Forelimb muscle (tissue), 1 donor: ENCODE measurements at regions not wholly inside any gene's neighbourhood (a gene's known extent, or its start where the extent isn't known, plus 50 kb on each side); places are given as distances from the start of the nearest gene placed in this dataset.
"Not testable (repeated sequence)": the region's sequence is repeated elsewhere in the genome, so short reads cannot be mapped to it uniquely, and the experiment has no call there.

Experiments
- DNase-seq: peaks from one replicate; pipeline ENCODE4 v3.0.0-alpha.2; 2013; ENCODE audit warnings: low read depth

- DNase-seq, result no peak
Observed at GRCh38 chr5:87198010-87198409, 69.7 kb upstream of the RASA1 start.

DNA sequence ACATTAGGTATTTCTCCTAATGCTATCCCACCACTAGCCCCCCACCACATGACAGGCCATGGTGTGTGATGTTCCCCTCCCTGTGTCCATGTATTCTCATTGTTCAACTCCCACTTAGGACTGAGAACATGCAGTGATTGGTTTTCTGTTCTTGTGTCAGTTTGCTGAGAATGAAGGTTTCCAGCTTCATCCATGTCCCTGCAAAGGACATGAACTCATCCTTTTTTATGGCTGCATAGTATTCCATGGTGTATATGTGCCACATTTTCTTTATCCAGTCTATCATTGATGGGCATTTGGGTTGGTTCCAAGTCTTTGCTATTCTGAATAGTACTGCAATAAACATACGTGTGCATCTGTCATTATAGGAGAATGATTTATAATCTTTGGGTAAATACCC is 68.4 kb upstream of the RASA1 start:
- DNase-seq, result not testable (repeated sequence)

DNA sequence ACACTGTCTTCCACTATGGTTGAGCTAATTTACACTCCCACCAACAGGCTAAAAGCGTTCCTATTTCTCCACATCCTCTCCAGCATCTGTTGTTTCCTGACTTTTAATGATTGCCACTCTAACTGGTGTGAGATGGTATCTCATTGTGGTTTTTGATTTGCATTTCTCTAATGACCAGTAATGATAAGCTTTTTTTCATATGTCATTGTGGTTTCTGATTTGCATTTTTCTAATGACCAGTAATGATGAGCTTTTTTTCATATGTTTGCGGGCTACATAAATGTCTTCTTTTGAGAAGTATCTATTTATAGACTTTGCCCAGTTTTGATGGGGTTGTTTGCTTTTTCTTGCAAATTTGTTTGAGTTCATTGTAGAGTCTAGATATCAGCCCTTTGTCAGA is 68.0 kb upstream of the RASA1 start:
- DNase-seq, result not testable (repeated sequence)

DNA sequence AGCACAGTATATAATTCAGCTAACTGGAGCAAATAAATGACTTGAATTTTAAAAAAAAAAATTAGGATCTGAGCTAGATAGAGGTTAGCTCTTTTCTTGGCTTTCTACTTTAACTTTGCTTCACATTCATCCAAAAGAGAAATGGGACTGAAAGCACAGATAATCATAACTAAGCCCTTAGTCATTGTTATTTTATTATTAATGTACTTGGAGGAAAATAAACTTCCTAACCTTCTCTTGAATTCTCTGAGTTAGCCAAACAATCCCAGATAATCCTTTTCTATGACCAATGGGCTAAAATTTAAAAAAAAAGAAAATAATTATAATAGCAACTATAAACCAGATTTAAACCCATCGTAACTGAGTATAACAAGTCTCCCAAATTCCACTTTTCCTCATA is 57.6 kb upstream of the RASA1 start:
- DNase-seq, result no peak

DNA sequence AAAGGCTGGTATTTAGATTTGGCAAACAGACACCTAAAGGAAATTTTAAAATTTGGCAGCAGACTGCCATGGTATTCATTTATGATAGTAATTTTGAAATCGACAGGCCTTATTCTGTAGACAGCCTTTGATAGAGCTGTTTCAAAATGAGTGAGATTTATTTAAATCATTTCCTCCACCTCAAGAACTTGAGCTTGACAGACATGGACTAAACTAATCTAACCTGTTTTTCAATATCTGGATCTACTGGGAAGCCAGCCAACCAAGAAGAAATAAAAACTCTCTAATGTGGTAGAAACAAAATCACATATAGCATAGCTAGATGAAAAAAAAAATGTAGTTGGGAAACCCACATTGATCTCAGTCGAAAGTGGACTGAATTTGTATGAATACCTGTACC is 56.9 kb upstream of the RASA1 start:
- DNase-seq, result no peak

- DNase-seq, result no peak
Observed at GRCh38 chr5:87211676-87212075, 56.0 kb upstream of the RASA1 start.

DNA sequence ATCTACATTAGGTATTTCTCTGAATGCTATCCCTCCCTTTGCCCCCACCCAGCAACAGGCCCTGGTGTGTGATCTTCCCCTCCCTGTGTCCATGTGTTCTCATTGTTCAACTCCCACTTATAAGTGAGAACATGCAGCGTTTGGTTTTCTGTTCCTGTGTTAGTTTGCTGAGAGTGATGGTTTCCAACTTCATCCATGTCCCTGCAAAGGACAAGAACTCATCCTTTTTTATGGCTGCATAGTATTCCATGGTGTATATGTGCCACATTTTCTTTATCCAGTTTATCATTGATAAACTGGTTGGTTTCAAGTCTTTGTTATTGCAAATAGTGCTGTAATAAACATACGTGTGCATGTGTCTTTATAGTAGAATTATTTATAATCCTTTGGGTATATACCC is 55.5 kb upstream of the RASA1 start:
- not testable (repeated sequence) for DNase-seq

DNA sequence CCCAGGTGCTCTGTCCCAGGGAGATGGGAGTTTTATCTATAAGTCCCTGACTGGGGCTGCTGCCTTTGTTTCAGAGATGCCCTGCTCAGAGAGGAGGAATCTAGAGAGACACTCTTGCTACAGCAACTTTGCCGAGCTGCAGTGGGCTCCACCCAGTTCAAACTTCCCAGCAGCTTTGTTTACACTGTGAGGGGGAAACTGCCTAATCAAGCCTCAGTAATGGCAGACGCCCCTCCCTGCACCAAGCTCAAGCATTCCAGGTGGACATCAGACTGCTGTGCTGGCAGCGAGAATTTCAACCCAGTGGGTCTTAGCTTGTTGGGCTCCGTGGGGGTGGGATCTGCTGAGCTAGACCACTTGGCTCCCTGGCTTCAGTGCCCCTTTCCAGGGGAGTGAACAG is 50.2 kb upstream of the RASA1 start:
- not testable (repeated sequence) for DNase-seq
